ENCODE measurements at regions not wholly inside any gene's neighbourhood (a gene's known extent, or its start where the extent isn't known, plus 50 kb on each side); places are given as distances from the start of the nearest gene placed in this dataset.

DNA sequence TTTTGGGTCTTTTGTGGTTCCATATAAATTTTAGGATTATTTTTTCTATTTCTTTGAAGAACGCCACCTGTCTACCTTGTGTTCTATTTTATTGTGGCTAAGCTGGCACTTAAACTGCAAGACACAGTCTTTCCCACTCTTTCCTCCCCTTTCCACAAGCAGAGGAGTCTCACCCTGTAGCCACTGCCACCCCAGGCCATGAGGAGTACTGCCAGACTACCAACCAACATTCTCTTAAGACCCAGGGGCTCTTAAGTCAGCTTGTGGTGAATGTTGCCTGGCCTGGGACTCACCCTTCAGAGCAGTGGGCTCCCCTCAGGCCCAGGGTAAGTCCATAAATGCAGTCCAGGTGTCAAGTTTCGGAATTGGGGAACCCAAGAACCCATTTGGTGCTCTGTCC, 58.0 kb upstream of the FMR1 start:
- Histone ChIP-seq H4K20me1 (ENCODE audit: insufficient read depth, low read length) (no peaks in the 10 kb centered on the region), H2AFZ (ENCODE audit: low read length) (no peak overlapping the region), H3F3A (ENCODE audit: insufficient read depth, low read length) (no peaks in the 10 kb centered on the region), H3K4me1 (ENCODE audit: low read length) (no peaks in the 10 kb centered on the region), H3K36me3 (replicated peaks; ENCODE audit: insufficient read depth, low read length) (no peaks in the 10 kb centered on the region), H3K4me3 (ENCODE audit: low read length) (no peak overlapping the region), H3K27me3 (replicated peaks; ENCODE audit: insufficient read depth, low read length) (no peaks in the 10 kb centered on the region), H3K9ac (ENCODE audit: low read length) (no peak overlapping the region), H3K9me2 (replicated peaks; ENCODE audit: insufficient read depth, low read length) (no peaks in the 10 kb centered on the region), H3K79me2 (ENCODE audit: low read length) (no peaks in the 10 kb centered on the region), H3K4me2 (ENCODE audit: low read depth, low read length) (no peak overlapping the region), H3K9me3 (replicated peaks; ENCODE audit: insufficient read depth, low read length) (no peaks in the 10 kb centered on the region), H3K27ac (ENCODE audit: low read length) (no peak overlapping the region)
- no peak for TF ChIP-seq EZH2 (optimal IDR thresholded peaks at IDR 0.05; ENCODE audit: low read depth, low read length)
- TF ChIP-seq, protein P1, sequence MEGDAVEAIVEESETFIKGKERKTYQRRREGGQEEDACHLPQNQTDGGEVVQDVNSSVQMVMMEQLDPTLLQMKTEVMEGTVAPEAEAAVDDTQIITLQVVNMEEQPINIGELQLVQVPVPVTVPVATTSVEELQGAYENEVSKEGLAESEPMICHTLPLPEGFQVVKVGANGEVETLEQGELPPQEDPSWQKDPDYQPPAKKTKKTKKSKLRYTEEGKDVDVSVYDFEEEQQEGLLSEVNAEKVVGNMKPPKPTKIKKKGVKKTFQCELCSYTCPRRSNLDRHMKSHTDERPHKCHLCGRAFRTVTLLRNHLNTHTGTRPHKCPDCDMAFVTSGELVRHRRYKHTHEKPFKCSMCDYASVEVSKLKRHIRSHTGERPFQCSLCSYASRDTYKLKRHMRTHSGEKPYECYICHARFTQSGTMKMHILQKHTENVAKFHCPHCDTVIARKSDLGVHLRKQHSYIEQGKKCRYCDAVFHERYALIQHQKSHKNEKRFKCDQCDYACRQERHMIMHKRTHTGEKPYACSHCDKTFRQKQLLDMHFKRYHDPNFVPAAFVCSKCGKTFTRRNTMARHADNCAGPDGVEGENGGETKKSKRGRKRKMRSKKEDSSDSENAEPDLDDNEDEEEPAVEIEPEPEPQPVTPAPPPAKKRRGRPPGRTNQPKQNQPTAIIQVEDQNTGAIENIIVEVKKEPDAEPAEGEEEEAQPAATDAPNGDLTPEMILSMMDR (IDR thresholded peaks at IDR 0.05; ENCODE audit: low read length), result no peak
- TF ChIP-seq EZH2phosphoT487 (IDR thresholded peaks at IDR 0.05; ENCODE audit: low read length), result no peak
- DNase-seq, result no peak

DNA sequence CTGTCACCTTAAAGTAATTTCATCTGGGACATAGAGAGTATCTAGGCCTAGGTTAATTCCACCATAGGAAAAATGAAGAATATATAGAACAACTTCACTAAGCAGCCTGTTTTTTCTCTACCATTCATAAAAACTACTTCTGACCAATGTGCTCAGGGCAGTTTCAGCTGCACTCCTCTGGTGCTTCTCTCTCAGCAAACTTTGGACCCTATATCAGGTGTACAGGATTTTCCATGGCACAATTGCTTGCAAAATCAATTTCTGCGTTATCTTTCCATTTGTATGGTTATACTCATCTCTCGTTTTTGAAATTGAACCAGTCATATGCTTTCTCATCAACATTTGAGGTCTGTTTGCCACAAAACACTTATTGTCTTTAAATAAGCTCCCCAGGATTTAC, 52.1 kb upstream of the FMR1 start:
- Histone ChIP-seq H3K4me2 (ENCODE audit: low read depth, low read length) (no peak overlapping the region), H3K27ac (ENCODE audit: low read length) (no peak overlapping the region), H3K9me2 (replicated peaks; ENCODE audit: insufficient read depth, low read length) (no peaks in the 10 kb centered on the region), H3K36me3 (replicated peaks; ENCODE audit: insufficient read depth, low read length) (no peaks in the 10 kb centered on the region), H3K4me1 (ENCODE audit: low read length) (no peaks in the 10 kb centered on the region), H3K27me3 (replicated peaks; ENCODE audit: insufficient read depth, low read length) (no peaks in the 10 kb centered on the region), H3K79me2 (ENCODE audit: low read length) (no peaks in the 10 kb centered on the region), H3K9ac (ENCODE audit: low read length) (no peak overlapping the region), H4K20me1 (ENCODE audit: insufficient read depth, low read length) (no peaks in the 10 kb centered on the region), H3F3A (ENCODE audit: insufficient read depth, low read length) (no peaks in the 10 kb centered on the region), H3K9me3 (replicated peaks; ENCODE audit: insufficient read depth, low read length) (no peaks in the 10 kb centered on the region), H3K4me3 (ENCODE audit: low read length) (no peak overlapping the region), H2AFZ (ENCODE audit: low read length) (no peak overlapping the region)
- TF ChIP-seq, protein P1 (IDR thresholded peaks at IDR 0.05; ENCODE audit: low read length), result no peak
- TF ChIP-seq EZH2phosphoT487 (IDR thresholded peaks at IDR 0.05; ENCODE audit: low read length), result no peak
- no peak for TF ChIP-seq EZH2 (optimal IDR thresholded peaks at IDR 0.05; ENCODE audit: low read depth, low read length)
- DNase-seq, result no peak

All from MM.1S (cell line).